Sigmoid colon (tissue), 4 donors: ENCODE measurements at regions not wholly inside any gene's neighbourhood (a gene's known extent, or its start where the extent isn't known, plus 50 kb on each side); places are given as distances from the start of the nearest gene placed in this dataset.

ENCODE experiments used
- EP300 ChIP-seq, 4 donors: sonication (generic); formaldehyde crosslinking; IDR thresholded peaks; one replicate each; pipeline ENCODE4 v1.6.1; 2017; ENCODE audit warnings: antibody characterized with exemption in 4 of 4
- POLR2A ChIP-seq, 2 donors: fragments of 450-650 bp; IDR thresholded peaks; one replicate each; pipeline ENCODE4 v1.6.1; 2016; ENCODE audit warnings: antibody characterized with exemption in 2 of 2, mild to moderate bottlenecking in 2 of 2, moderate library complexity in 2 of 2
- POLR2AphosphoS5 ChIP-seq, 4 donors: sonication (generic); formaldehyde crosslinking; IDR thresholded peaks; one replicate each; pipeline ENCODE4 v1.6.1; 2017; ENCODE audit warnings: antibody characterized with exemption in 4 of 4
- TF ChIP-seq, protein P1 (sequence below), 4 experiments: fragments of 450-650 bp in 3 of 4; fragments of 200-600 bp in 1 of 4; IDR thresholded peaks; one replicate each; pipeline ENCODE4 v1.5.1; 2016 to 2019; ENCODE audit warnings: antibody characterized with exemption in 4 of 4, mild to moderate bottlenecking in 3 of 4, moderate library complexity in 2 of 4

DNA sequence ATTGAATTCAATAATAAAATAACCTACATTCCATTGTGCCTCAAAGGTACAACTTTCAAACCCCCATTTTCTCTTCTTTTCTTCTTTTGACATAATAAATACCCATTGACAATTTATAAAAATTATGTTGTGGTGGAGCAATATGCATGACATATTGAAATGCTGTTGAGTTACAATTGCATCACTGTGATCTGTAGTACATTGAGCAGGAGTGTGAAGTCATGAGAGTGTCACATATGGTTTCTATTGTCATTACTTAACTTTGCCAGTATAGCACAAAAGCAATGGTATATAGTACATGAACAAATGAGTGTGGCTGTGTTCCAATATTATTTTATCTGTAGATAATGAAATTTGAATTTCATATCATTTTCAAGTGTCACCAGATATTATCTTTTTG, 441.3 kb downstream of the GJA1 start:
- TF ChIP-seq EP300 (IDR thresholded peaks at IDR 0.05) = no peak
- TF ChIP-seq POLR2A (IDR thresholded peaks at IDR 0.05) = no peak
- TF ChIP-seq, protein P1, sequence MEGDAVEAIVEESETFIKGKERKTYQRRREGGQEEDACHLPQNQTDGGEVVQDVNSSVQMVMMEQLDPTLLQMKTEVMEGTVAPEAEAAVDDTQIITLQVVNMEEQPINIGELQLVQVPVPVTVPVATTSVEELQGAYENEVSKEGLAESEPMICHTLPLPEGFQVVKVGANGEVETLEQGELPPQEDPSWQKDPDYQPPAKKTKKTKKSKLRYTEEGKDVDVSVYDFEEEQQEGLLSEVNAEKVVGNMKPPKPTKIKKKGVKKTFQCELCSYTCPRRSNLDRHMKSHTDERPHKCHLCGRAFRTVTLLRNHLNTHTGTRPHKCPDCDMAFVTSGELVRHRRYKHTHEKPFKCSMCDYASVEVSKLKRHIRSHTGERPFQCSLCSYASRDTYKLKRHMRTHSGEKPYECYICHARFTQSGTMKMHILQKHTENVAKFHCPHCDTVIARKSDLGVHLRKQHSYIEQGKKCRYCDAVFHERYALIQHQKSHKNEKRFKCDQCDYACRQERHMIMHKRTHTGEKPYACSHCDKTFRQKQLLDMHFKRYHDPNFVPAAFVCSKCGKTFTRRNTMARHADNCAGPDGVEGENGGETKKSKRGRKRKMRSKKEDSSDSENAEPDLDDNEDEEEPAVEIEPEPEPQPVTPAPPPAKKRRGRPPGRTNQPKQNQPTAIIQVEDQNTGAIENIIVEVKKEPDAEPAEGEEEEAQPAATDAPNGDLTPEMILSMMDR (IDR thresholded peaks at IDR 0.05) = no peak
- no peak for TF ChIP-seq POLR2AphosphoS5 (IDR thresholded peaks at IDR 0.05)
